ENCODE measurements at regions not wholly inside any gene's neighbourhood (a gene's known extent, or its start where the extent isn't known, plus 50 kb on each side); places are given as distances from the start of the nearest gene placed in this dataset.

- WGBS (ENCODE audit: insufficient coverage, insufficient replicate concordance, low lambda C conversion rate, missing lambda C conversion rate): 19% methylated on average over 13 of the region's 13 CpGs
- BruUV-seq (replicated peaks): no TSS peak
- POLR2A ChIA-PET: no interaction called here
Observed at GRCh38 chr2:120542911-120543527, 192.6 kb upstream of the GLI2 start.

DNA sequence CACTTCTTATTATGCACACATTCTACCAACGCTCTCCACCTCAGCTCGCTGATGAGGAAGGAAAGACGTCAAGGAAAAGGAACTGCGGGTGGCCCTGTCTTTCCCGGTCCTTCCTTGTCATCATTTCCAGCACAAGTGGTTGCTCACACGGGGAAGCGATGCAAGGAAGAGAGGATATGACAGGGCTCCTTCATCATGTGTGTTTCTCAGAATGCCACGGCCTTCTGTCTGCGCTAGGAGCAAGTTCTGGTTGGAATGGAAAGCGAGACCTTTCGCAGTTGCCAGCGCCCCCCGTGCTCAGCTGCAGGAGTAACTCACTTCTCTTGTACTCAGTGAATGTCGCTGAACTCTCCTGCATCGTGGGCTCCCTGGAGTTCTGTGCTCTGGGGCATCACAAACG is 191.8 kb upstream of the GLI2 start:
- in situ Hi-C loops (cut with MboI): no loop called here
- Histone ChIP-seq H3K4me1 (ENCODE audit: control insufficient read depth, insufficient read depth, low read length) (no peaks in the 10 kb centered on the region), H3K27me3 (replicated peaks in 1 of 2; ENCODE audit: control insufficient read depth in 2 of 2, insufficient read depth in 2 of 2, low read length in 1 of 2) (peaks cover 0 to 7% of the 10 kb centered on the region in 2 experiments; a peak in 3 of 4 replicates), H3K4me2 (ENCODE audit: control insufficient read depth, insufficient read depth) (no peak overlapping the region), H3K27ac (ENCODE audit: control insufficient read depth, insufficient read depth) (no peak overlapping the region), H2AFZ (ENCODE audit: control insufficient read depth, low read depth, low read length) (no peak overlapping the region), H3K4me3 (no peak overlapping the region), H3K9ac (ENCODE audit: control insufficient read depth, insufficient read depth, low read length) (no peak overlapping the region), H3K36me3 (ENCODE audit: control insufficient read depth in 2 of 2, insufficient read depth in 2 of 2, low read length in 1 of 2) (no peaks in the 10 kb centered on the region), H3K9me3 (replicated peaks; ENCODE audit: control insufficient read depth, insufficient read depth, low read length) (no peaks in the 10 kb centered on the region), H4K20me1 (ENCODE audit: control insufficient read depth, insufficient read depth) (no peaks in the 10 kb centered on the region), H3K79me2 (ENCODE audit: control insufficient read depth, insufficient read depth, low read length) (no peaks in the 10 kb centered on the region)
- no peak for DNase-seq (ENCODE audit: low read depth, low spot score)
- CTCF ChIA-PET: no interaction called here
- WGBS (ENCODE audit: insufficient coverage, insufficient replicate concordance, low lambda C conversion rate, missing lambda C conversion rate): 25% methylated on average over 16 of the region's 16 CpGs
- RAD21 ChIA-PET (ENCODE audit: unreplicated experiment): no interaction called here
- no peak for ATAC-seq
- FAIRE-seq: no peak
- BruUV-seq (replicated peaks): no TSS peak
- SMC1A ChIA-PET (ENCODE audit: uncharacterized antibody, unreplicated experiment): no interaction called here
- intact Hi-C loops (cut with micrococcal nuclease; ENCODE audit: unreplicated experiment): no loop called here
- POLR2A ChIA-PET: no interaction called here
- TF ChIP-seq CHD4 (IDR thresholded peaks at IDR 0.05) (no peak), STAT3 (IDR thresholded peaks at IDR 0.05; ENCODE audit: low read depth, low read length) (no peak), SUZ12 (IDR thresholded peaks at IDR 0.05; ENCODE audit: unreplicated experiment) (no peak), MEF2A (IDR thresholded peaks at IDR 0.05; ENCODE audit: insufficient read depth, low read depth, low read length) (no peak), TAF1 (IDR thresholded peaks at IDR 0.05; ENCODE audit: borderline replicate concordance, low read depth, low read length) (no peak), LARP7 (IDR thresholded peaks at IDR 0.05) (no peak), HCFC1 (IDR thresholded peaks at IDR 0.05; ENCODE audit: low read length) (no peak), ZNF207 (IDR thresholded peaks at IDR 0.05; ENCODE audit: borderline replicate concordance) (no peak), GABPA (IDR thresholded peaks at IDR 0.05; ENCODE audit: low read depth) (no peak), NFXL1 (IDR thresholded peaks at IDR 0.05; ENCODE audit: borderline replicate concordance) (no peak)
- TF ChIP-seq, protein P1, sequence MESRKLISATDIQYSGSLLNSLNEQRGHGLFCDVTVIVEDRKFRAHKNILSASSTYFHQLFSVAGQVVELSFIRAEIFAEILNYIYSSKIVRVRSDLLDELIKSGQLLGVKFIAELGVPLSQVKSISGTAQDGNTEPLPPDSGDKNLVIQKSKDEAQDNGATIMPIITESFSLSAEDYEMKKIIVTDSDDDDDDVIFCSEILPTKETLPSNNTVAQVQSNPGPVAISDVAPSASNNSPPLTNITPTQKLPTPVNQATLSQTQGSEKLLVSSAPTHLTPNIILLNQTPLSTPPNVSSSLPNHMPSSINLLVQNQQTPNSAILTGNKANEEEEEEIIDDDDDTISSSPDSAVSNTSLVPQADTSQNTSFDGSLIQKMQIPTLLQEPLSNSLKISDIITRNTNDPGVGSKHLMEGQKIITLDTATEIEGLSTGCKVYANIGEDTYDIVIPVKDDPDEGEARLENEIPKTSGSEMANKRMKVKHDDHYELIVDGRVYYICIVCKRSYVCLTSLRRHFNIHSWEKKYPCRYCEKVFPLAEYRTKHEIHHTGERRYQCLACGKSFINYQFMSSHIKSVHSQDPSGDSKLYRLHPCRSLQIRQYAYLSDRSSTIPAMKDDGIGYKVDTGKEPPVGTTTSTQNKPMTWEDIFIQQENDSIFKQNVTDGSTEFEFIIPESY (IDR thresholded peaks at IDR 0.05): no peak

More at GRCh38 chr2:120542911-120543527, 192.6 kb upstream of the GLI2 start:
- Histone ChIP-seq H3K27me3 (replicated peaks in 1 of 2; ENCODE audit: control insufficient read depth in 2 of 2, insufficient read depth in 2 of 2, low read length in 1 of 2) (peaks cover 0 to 7% of the 10 kb centered on the region in 2 experiments; a peak in 3 of 4 replicates), H3K4me2 (ENCODE audit: control insufficient read depth, insufficient read depth) (no peak overlapping the region), H2AFZ (ENCODE audit: control insufficient read depth, low read depth, low read length) (no peak overlapping the region), H3K9ac (ENCODE audit: control insufficient read depth, insufficient read depth, low read length) (no peak overlapping the region), H3K27ac (ENCODE audit: control insufficient read depth, insufficient read depth) (no peak overlapping the region), H3K4me1 (ENCODE audit: control insufficient read depth, insufficient read depth, low read length) (no peaks in the 10 kb centered on the region), H3K36me3 (ENCODE audit: control insufficient read depth in 2 of 2, insufficient read depth in 2 of 2, low read length in 1 of 2) (no peaks in the 10 kb centered on the region), H4K20me1 (ENCODE audit: control insufficient read depth, insufficient read depth) (no peaks in the 10 kb centered on the region), H3K4me3 (no peak overlapping the region), H3K79me2 (ENCODE audit: control insufficient read depth, insufficient read depth, low read length) (no peaks in the 10 kb centered on the region), H3K9me3 (replicated peaks; ENCODE audit: control insufficient read depth, insufficient read depth, low read length) (no peaks in the 10 kb centered on the region)
- intact Hi-C loops (cut with micrococcal nuclease; ENCODE audit: unreplicated experiment) (no loop called here), in situ Hi-C loops (cut with MboI) (no loop called here)
- DNase-seq (ENCODE audit: low read depth, low spot score): no peak
- RAD21 ChIA-PET (ENCODE audit: unreplicated experiment): no interaction called here
- SMC1A ChIA-PET (ENCODE audit: uncharacterized antibody, unreplicated experiment): no interaction called here
- TF ChIP-seq CREB1 (IDR thresholded peaks at IDR 0.05; ENCODE audit: low read depth) (no peak), IRF4 (IDR thresholded peaks at IDR 0.05; ENCODE audit: low read depth, low read length) (no peak), IRF5 (IDR thresholded peaks at IDR 0.05; ENCODE audit: borderline replicate concordance) (no peak)
- no peak for ATAC-seq
- no peak for FAIRE-seq
- CTCF ChIA-PET: no interaction called here

Data from GM12878 (cell line).